PC-3 (cell line): ENCODE measurements at regions not wholly inside any gene's neighbourhood (a gene's known extent, or its start where the extent isn't known, plus 50 kb on each side); places are given as distances from the start of the nearest gene placed in this dataset.
"Not testable (repeated sequence)": the region's sequence is repeated elsewhere in the genome, so short reads cannot be mapped to it uniquely, and the experiment has no call there.

Experiments
- ATAC-seq: fragments of 200-7000 bp; cut with Tn5 transposase; 2 replicates; pipeline ENCODE4 v1.9.1; 2020; ENCODE audit warnings: mild to moderate bottlenecking, moderate library complexity
- BruUV-seq: library from RNA; stranded (reverse); fragments of 400-500 nt; replicated peaks from 2 replicates; lab custom pipeline; 2021; lab: Mats Ljungman, UMichigan
- CTCF ChIA-PET: fragments of 300-600 bp; sonication (Branson Sonifier 250); formaldehyde crosslinking; loops from one replicate; lab custom pipeline; 2022; ENCODE audit warnings: antibody characterized with exemption; lab: Charles Lee
- POLR2A ChIA-PET: fragments of 300-600 bp; sonication (Branson Sonifier 250); formaldehyde crosslinking; loops from one replicate; lab custom pipeline; 2022; ENCODE audit warnings: antibody characterized with exemption; ENCODE audit not compliant: unreplicated experiment; lab: Charles Lee
- DNase-seq: peaks from one replicate; pipeline ENCODE4 v3.0.0-alpha.2; 2015
- H2AFZ ChIP-seq: fragments of 300-600 bp; sonication (generic); 2 replicates; pipeline ENCODE4 v1.6.0; 2016; ENCODE audit warnings: antibody characterized with exemption, low read length
- H3F3A ChIP-seq: fragments of 300-600 bp; sonication (generic); one replicate; pipeline ENCODE4 v1.6.0; 2017; ENCODE audit warnings: antibody characterized with exemption, low read length, control low read depth, mild to moderate bottlenecking; ENCODE audit not compliant: unreplicated experiment
- H3K27ac ChIP-seq: fragments of 300-600 bp; sonication (generic); 2 replicates; pipeline ENCODE4 v1.5.1; 2016; ENCODE audit warnings: mild to moderate bottlenecking, low read length
- H3K27me3 ChIP-seq: fragments of 300-600 bp; sonication (generic); 2 replicates; pipeline ENCODE4 v1.6.1; 2016; ENCODE audit warnings: low read length, mixed read lengths
- H3K36me3 ChIP-seq: fragments of 300-600 bp; sonication (generic); 2 replicates; pipeline ENCODE4 v1.6.1; 2016; ENCODE audit warnings: low read depth, mixed run types, low read length, mixed read lengths
- H3K4me1 ChIP-seq: fragments of 300-600 bp; sonication (generic); 2 replicates; pipeline ENCODE4 v1.5.1; 2016; ENCODE audit warnings: low read length; ENCODE audit not compliant: insufficient read depth
- H3K4me2 ChIP-seq: fragments of 300-600 bp; sonication (generic); 2 replicates; pipeline ENCODE4 v1.6.0; 2016; ENCODE audit warnings: low read length
- H3K4me3 ChIP-seq: fragments of 300-600 bp; sonication (generic); 2 replicates; pipeline ENCODE4 v1.5.1; 2016; ENCODE audit warnings: mild to moderate bottlenecking, low read length, mixed read lengths
- H3K79me2 ChIP-seq: fragments of 300-600 bp; sonication (generic); 2 replicates; pipeline ENCODE4 v1.6.1; 2017; ENCODE audit warnings: low read length, mixed read lengths
- H3K9ac ChIP-seq: fragments of 300-600 bp; sonication (generic); 2 replicates; pipeline ENCODE4 v1.6.0; 2016; ENCODE audit warnings: mild to moderate bottlenecking, low read length
- H3K9me2 ChIP-seq: fragments of 300-600 bp; sonication (generic); replicated peaks from 2 replicates; pipeline ENCODE4 v1.6.1; 2016; ENCODE audit warnings: mixed run types, low read length, mixed read lengths
- H3K9me3 ChIP-seq: fragments of 300-600 bp; sonication (generic); 2 replicates; pipeline ENCODE4 v1.6.1; 2016; ENCODE audit warnings: low read length, mixed read lengths
- H4K20me1 ChIP-seq: fragments of 300-600 bp; sonication (generic); 2 replicates; pipeline ENCODE4 v1.6.1; 2016; ENCODE audit warnings: low read length, mixed read lengths
- EZH2 ChIP-seq: fragments of 300-600 bp; sonication (generic); IDR thresholded peaks from one replicate; pipeline ENCODE4 v1.6.1; 2017; ENCODE audit warnings: antibody characterized with exemption, mild to moderate bottlenecking, low read length; ENCODE audit not compliant: unreplicated experiment
- EZH2phosphoT487 ChIP-seq: fragments of 300-600 bp; sonication (generic); IDR thresholded peaks from 2 replicates; pipeline ENCODE4 v1.6.1; 2018; ENCODE audit warnings: mild to moderate bottlenecking, antibody characterized with exemption, low read length, borderline replicate concordance
- intact Hi-C: fragments of 100-400 bp; cut with micrococcal nuclease; formaldehyde crosslinking; loops from 2 replicates; pipeline ENCODE4 v1.9.0; 2023
- TF ChIP-seq, protein P1 (sequence below): fragments of 300-600 bp; sonication (generic); conservative IDR thresholded peaks from 2 replicates; pipeline ENCODE4 v1.5.1; 2017; ENCODE audit warnings: antibody characterized with exemption, low read depth, mild to moderate bottlenecking, low read length

DNA sequence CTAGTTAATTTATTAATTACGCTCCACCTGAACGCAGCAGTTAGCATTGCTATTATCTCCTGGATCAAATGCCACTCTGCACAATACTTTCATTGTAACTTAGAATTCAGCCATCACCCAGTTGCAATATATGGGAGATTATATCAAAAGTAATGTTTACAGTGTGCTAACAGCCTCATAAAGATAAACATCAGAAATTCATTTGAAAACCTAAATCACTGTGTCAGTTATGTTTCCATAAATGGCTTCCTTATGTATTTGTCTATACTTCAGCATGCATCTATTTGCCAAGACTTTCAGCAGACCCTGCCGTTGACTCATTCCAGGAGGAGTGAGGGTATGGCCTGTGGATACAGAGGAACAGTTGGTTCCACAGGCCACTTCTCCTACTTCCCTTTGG is 300.1 kb downstream of the TFAP2B start:
- H2AFZ ChIP-seq: no peak overlapping the region
- DNase-seq (peak; percentile 69), ATAC-seq (peak; percentile 68)
- ChIA-PET CTCF (no interaction called here), POLR2A (no interaction called here)
- H4K20me1 ChIP-seq: no peaks in the 10 kb centered on the region
- no TSS peak for BruUV-seq
- no peaks in the 10 kb centered on the region for H3K36me3 ChIP-seq
- peak overlapping the region; percentile 46 for H3K27ac ChIP-seq
- peaks cover 24% of the 10 kb centered on the region for H3K4me1 ChIP-seq
- H3K9ac ChIP-seq: no peak overlapping the region
- no peaks in the 10 kb centered on the region for H3K27me3 ChIP-seq
- no peaks in the 10 kb centered on the region for H3K9me3 ChIP-seq
- intact Hi-C loops: loop anchor here (2.0 kb wide), 2 partner anchors 36 to 90 kb away; no protein-coding TSS in a partner anchor
- no peaks in the 10 kb centered on the region for H3K79me2 ChIP-seq
- H3K4me3 ChIP-seq: no peak overlapping the region
- no peak overlapping the region for H3K4me2 ChIP-seq
- H3F3A ChIP-seq: no peaks in the 10 kb centered on the region
- no peak for TF ChIP-seq EZH2phosphoT487
- TF ChIP-seq EZH2: no peak
- TF ChIP-seq, protein P1, sequence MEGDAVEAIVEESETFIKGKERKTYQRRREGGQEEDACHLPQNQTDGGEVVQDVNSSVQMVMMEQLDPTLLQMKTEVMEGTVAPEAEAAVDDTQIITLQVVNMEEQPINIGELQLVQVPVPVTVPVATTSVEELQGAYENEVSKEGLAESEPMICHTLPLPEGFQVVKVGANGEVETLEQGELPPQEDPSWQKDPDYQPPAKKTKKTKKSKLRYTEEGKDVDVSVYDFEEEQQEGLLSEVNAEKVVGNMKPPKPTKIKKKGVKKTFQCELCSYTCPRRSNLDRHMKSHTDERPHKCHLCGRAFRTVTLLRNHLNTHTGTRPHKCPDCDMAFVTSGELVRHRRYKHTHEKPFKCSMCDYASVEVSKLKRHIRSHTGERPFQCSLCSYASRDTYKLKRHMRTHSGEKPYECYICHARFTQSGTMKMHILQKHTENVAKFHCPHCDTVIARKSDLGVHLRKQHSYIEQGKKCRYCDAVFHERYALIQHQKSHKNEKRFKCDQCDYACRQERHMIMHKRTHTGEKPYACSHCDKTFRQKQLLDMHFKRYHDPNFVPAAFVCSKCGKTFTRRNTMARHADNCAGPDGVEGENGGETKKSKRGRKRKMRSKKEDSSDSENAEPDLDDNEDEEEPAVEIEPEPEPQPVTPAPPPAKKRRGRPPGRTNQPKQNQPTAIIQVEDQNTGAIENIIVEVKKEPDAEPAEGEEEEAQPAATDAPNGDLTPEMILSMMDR: no peak
- no peaks in the 10 kb centered on the region for H3K9me2 ChIP-seq

GRCh38 chr6:51120016-51120415 is 301.3 kb downstream of the TFAP2B start:
- no peak overlapping the region for H3K4me3 ChIP-seq
- no peak overlapping the region for H3K4me2 ChIP-seq
- no peak overlapping the region for H3K9ac ChIP-seq
- H3K9me3 ChIP-seq: no peaks in the 10 kb centered on the region
- H3K79me2 ChIP-seq: no peaks in the 10 kb centered on the region
- H3K36me3 ChIP-seq: no peaks in the 10 kb centered on the region
- ChIA-PET POLR2A (no interaction called here), CTCF (no interaction called here)
- H4K20me1 ChIP-seq: no peaks in the 10 kb centered on the region
- no peak overlapping the region for H3K27ac ChIP-seq
- no peaks in the 10 kb centered on the region for H3F3A ChIP-seq
- DNase-seq: peak; percentile 66
- no peak overlapping the region for H2AFZ ChIP-seq
- no peaks in the 10 kb centered on the region for H3K9me2 ChIP-seq
- no TSS peak for BruUV-seq
- intact Hi-C loops: no loop called here
- ATAC-seq: peak; percentile 45
- TF ChIP-seq, protein P1: no peak
- TF ChIP-seq EZH2 (no peak), EZH2phosphoT487 (no peak)
- peaks cover 24% of the 10 kb centered on the region for H3K4me1 ChIP-seq
- no peaks in the 10 kb centered on the region for H3K27me3 ChIP-seq

DNA sequence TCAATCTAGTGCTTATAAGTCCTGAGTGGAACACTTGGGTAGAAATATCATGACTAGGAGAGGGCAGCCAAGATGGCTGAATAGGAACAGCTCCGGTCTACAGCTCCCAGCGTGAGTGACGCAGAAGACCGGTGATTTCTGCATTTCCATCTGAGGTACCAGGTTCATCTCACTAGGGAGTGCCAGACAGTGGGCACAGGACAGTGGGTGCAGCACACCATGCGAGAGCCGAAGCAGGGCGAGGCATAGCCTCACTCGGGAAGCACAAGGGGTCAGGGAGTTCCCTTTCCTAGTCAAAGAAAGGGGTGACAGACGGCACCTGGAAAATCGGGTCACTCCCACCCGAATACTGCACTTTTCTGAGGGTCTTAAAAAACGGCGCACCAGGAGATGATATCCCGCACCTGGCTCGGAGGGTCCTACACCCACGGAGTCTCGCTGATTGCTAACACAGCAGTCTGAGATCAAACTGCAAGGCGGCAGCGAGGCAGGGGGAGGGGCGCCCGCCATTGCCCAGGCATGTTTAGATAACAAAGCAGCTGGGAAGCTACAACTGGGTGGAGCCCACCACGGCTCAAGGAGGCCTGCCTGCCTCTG is 302.8 kb downstream of the TFAP2B start:
- H2AFZ ChIP-seq, H3K4me3 ChIP-seq, H3K4me2 ChIP-seq, intact Hi-C loops, CTCF ChIA-PET, POLR2A ChIA-PET, H3K27ac ChIP-seq, BruUV-seq, H3F3A ChIP-seq, DNase-seq, H3K9me3 ChIP-seq, H3K9me2 ChIP-seq, H3K27me3 ChIP-seq, ATAC-seq, H3K36me3 ChIP-seq, H4K20me1 ChIP-seq, H3K9ac ChIP-seq, H3K79me2 ChIP-seq: not testable (repeated sequence)
- peaks cover 22% of the 10 kb centered on the region for H3K4me1 ChIP-seq
